Muscle layer of colon (tissue), 2 donors: ENCODE measurements at regions not wholly inside any gene's neighbourhood (a gene's known extent, or its start where the extent isn't known, plus 50 kb on each side); places are given as distances from the start of the nearest gene placed in this dataset.

ENCODE experiments used
- H3K27ac ChIP-seq: one replicate; pipeline ENCODE4 v1.7.0; 2013; ENCODE audit warnings: low read depth, mild to moderate bottlenecking, low read length, moderate library complexity
- H3K27me3 ChIP-seq, 2 donors: one replicate each; pipeline ENCODE4 v1.7.0; 2013; ENCODE audit warnings: low read length in 2 of 2, mild to moderate bottlenecking in 2 of 2; ENCODE audit not compliant: insufficient read depth in 2 of 2, control insufficient read depth in 1 of 2
- H3K36me3 ChIP-seq: one replicate; pipeline ENCODE4 v1.7.0; 2013; ENCODE audit warnings: mild to moderate bottlenecking, low read length; ENCODE audit not compliant: insufficient read depth
- H3K4me1 ChIP-seq: one replicate; pipeline ENCODE4 v1.7.0; 2013; ENCODE audit warnings: mild to moderate bottlenecking, low read length; ENCODE audit not compliant: insufficient read depth
- H3K4me3 ChIP-seq, 2 donors: one replicate each; pipeline ENCODE4 v1.7.0; 2013; ENCODE audit warnings: low read length in 2 of 2, low read depth in 1 of 2, mild to moderate bottlenecking in 1 of 2, moderate library complexity in 1 of 2
- H3K9ac ChIP-seq: one replicate; pipeline ENCODE4 v1.7.0; 2013; ENCODE audit warnings: low read length
- H3K9me3 ChIP-seq: one replicate; pipeline ENCODE4 v1.7.0; 2013; ENCODE audit warnings: mild to moderate bottlenecking, low read length
- donor health status: abdominal sarcoma.
- donor health status: Adenocarcinoma of cecum.

DNA sequence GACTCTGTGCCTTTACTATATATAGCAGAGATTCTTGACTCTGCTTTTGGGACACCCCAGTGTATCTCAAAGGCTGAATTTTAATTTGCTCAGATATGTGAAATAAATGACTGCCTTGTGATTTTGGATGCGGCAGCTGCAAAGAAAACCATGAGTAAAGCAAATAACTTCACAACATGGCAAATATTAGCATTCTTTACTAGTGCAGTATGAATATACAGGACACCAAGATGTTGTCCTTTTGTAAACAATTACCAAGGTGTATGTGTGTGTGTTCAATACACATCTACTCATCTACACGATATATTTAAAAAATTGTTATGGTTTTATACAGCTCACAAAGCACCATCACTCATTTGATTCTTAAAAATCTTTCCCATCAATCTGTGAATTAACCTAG, 70.6 kb upstream of the TCF4 start:
- no peaks in the 10 kb centered on the region for H3K9me3 ChIP-seq
- H3K27ac ChIP-seq, result no peak overlapping the region
- no peaks in the 10 kb centered on the region for H3K4me1 ChIP-seq
- no peak overlapping the region for H3K4me3 ChIP-seq
- H3K27me3 ChIP-seq, result no peaks in the 10 kb centered on the region
- H3K9ac ChIP-seq, result no peak overlapping the region
- no peaks in the 10 kb centered on the region for H3K36me3 ChIP-seq

DNA sequence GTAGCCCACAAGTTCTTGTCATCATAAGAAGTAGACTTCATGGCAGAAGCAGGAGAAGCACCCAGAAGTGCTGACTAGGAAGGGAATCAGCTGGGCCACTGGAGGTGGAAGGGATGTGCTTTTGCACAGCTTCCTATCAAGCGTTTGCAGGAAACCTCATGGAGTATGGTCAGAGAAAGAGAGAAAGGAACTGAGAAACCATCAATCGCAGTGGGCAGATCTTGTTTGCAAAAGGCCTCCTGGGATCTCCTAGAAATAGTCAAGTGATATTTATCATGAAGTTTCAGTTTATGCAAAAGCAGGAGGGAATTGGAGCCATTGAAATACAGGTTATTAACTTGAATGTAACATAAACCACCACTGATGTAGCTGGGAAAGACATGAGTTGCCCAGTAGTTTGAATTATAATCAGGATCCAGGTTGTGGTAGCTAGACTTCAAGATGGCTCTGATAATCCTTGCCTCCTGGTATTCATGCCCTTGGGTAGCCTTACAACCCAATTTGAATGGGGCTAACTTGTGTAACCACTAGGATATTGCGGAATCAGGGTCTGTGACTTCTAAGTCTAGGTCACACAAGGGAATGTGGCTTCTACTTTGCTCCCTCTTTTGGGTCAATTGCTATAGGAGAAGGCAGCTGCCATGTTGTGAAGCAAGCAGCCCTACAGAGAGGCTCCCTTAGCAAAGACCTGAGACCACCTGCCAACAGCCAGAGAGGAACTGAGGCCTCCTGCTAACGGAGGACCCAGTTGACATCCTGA, 69.8 kb upstream of the TCF4 start:
- no peaks in the 10 kb centered on the region for H3K9me3 ChIP-seq
- no peaks in the 10 kb centered on the region for H3K36me3 ChIP-seq
- no peak overlapping the region for H3K27ac ChIP-seq
- no peak overlapping the region for H3K4me3 ChIP-seq
- H3K9ac ChIP-seq, result no peak overlapping the region
- H3K27me3 ChIP-seq, result no peaks in the 10 kb centered on the region
- H3K4me1 ChIP-seq, result no peaks in the 10 kb centered on the region

DNA sequence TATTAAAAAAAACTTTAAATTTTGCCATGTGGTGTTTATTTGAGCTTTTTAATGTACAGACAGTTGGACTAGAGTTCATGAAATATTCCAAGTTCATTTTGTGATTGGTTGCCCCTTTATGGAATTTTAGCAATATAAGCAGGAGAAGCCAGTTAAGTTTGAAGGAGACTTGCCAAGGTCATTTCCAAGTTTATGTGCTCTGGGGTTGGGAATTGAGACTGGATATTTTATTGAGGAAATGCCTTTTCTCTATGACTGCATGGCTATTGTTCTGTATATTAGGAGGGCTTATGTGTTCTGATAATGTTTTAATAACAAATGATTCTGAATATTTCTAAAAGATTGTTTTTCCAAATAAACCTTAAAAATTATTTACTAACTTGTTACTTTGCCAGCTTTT, 67.0 kb upstream of the TCF4 start:
- Histone ChIP-seq H3K4me1 (no peaks in the 10 kb centered on the region), H3K9ac (no peak overlapping the region), H3K4me3 (no peak overlapping the region), H3K27me3 (no peaks in the 10 kb centered on the region), H3K9me3 (no peaks in the 10 kb centered on the region), H3K27ac (no peak overlapping the region), H3K36me3 (no peaks in the 10 kb centered on the region)

DNA sequence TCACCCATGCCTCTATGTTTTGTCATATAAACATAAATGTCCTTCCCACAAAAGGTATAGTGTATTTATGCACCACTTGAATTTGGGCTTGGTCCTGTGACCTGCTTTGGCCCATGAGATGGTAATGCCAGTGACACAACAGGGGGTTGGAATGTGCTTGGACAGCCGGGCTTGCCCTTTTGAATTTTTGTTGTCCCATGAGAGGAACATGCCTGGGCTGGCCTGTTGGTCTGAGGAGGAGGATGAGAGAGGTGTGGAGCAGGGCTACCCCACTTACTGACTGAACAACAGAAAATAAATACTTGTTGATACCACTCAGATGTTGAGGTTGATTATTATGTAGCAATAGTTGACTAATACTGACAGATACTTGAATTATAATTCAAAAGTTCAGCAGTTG, 63.2 kb upstream of the TCF4 start:
- no peak overlapping the region for H3K4me3 ChIP-seq
- no peak overlapping the region for H3K9ac ChIP-seq
- no peak overlapping the region for H3K27ac ChIP-seq
- H3K4me1 ChIP-seq, result no peaks in the 10 kb centered on the region
- H3K9me3 ChIP-seq, result no peaks in the 10 kb centered on the region
- H3K27me3 ChIP-seq, result no peaks in the 10 kb centered on the region
- no peaks in the 10 kb centered on the region for H3K36me3 ChIP-seq

DNA sequence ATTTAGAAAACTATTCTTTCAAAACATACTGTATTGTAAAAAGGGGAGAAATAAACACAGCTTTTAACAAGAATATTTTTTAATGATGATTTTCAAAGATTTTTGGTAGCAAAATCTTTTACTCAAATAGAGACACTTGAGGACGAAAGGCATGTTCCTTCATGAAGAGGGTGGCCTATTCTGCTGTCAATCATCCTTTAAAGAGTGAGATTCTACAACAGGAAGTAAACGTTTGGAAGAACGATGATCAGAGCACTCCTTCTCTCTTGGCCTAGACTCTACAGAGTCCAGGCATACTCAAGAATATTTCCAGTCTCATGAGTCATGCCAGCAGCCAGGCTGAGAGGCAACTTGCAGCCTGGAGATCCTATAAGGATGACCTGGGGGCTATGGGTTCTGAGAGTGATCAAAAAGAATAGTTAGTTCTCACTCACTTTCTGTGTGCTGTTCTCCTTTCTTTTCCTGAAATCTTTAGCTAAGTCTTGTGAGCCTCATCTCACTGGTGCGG, 62.4 kb upstream of the TCF4 start:
- Histone ChIP-seq H3K27me3 (no peaks in the 10 kb centered on the region), H3K36me3 (no peaks in the 10 kb centered on the region), H3K9me3 (no peaks in the 10 kb centered on the region), H3K9ac (no peak overlapping the region), H3K4me1 (no peaks in the 10 kb centered on the region), H3K4me3 (no peak overlapping the region), H3K27ac (no peak overlapping the region)

DNA sequence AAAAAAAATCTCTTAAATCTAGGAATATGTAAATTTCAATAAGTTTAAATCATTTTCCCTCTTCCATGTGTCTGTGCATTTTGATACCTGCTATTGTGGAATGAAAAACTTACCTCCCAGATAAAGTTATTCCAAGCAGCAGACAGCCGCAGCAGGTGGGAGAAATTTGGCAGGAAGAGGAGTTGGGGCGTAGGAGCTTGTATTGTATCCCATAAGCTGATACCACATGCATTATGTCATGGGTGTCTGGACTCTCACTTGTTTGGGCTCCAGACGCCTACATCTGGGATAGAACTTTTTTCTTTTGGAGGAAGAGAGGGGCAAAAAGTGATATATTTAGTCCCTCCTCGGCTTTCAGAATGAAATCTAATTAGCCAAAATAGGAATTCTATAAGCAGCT, 59.3 kb upstream of the TCF4 start:
- H3K4me1 ChIP-seq, result no peaks in the 10 kb centered on the region
- H3K9me3 ChIP-seq, result no peaks in the 10 kb centered on the region
- H3K36me3 ChIP-seq, result no peaks in the 10 kb centered on the region
- H3K4me3 ChIP-seq, result no peak overlapping the region
- H3K9ac ChIP-seq, result no peak overlapping the region
- no peaks in the 10 kb centered on the region for H3K27me3 ChIP-seq
- H3K27ac ChIP-seq, result no peak overlapping the region

DNA sequence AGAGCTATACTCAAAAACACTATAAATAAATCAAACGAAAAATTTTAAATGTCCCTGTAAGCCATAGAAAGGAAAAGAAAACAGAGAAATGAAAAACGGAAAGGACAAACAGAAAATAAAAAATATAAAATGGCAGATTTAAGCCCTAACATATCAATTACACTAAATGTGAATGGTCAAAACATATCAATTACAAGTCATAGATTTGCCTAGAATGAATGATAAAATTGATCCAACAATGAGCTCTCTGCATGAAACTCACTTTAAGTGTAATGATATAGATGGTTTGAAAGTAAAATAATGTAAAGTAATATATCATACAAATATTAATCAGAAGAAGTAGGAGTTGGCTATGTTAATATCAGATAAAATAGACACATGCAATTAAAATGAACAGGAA, 54.2 kb upstream of the TCF4 start:
- H3K4me3 ChIP-seq, result no peak overlapping the region
- no peaks in the 10 kb centered on the region for H3K4me1 ChIP-seq
- no peaks in the 10 kb centered on the region for H3K27me3 ChIP-seq
- no peak overlapping the region for H3K9ac ChIP-seq
- H3K9me3 ChIP-seq, result no peaks in the 10 kb centered on the region
- no peaks in the 10 kb centered on the region for H3K36me3 ChIP-seq
- no peak overlapping the region for H3K27ac ChIP-seq

DNA sequence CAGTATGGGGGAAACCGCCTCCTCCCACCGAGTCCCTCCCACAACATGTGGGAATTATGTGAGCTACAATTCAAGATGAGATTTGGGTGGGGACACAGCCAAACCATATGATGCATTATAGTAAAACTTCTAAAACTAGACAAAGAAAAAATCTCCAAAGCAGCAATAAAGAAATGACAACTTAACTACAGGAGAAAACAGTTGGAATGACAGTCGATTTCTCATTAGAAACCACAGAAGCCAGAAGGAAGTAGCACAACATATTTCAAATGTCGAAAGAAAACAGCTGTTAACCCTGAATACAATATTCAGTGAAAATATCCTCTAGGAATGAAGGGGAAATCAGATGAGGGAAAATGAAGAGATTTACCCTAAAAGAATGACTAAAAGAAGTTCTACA, 53.5 kb upstream of the TCF4 start:
- Histone ChIP-seq H3K27me3 (no peaks in the 10 kb centered on the region), H3K9ac (no peak overlapping the region), H3K9me3 (no peaks in the 10 kb centered on the region), H3K36me3 (no peaks in the 10 kb centered on the region), H3K27ac (no peak overlapping the region), H3K4me1 (no peaks in the 10 kb centered on the region), H3K4me3 (no peak overlapping the region)
